ENCODE measurements at regions not wholly inside any gene's neighbourhood (a gene's known extent, or its start where the extent isn't known, plus 50 kb on each side); places are given as distances from the start of the nearest gene placed in this dataset.

GRCh38 chr16:55145771-55146603 is 178.0 kb upstream of the IRX6 start:
- H3K36me3 ChIP-seq (ENCODE audit: insufficient read depth, low read length): no peaks in the 10 kb centered on the region
- H3K4me1 ChIP-seq (ENCODE audit: insufficient read depth, low read length): peaks cover 5% of the 10 kb centered on the region; the same call in 1 of the 2 replicates
- H3K9ac ChIP-seq (ENCODE audit: low read depth, low read length): no peak overlapping the region
- no peaks in the 10 kb centered on the region for H3K9me3 ChIP-seq (ENCODE audit: control insufficient read depth, insufficient read depth, low read length)

- H3K4me1 ChIP-seq (ENCODE audit: insufficient read depth, low read length): peaks cover 5% of the 10 kb centered on the region; the same call in 1 of the 2 replicates
- H3K9me3 ChIP-seq (ENCODE audit: control insufficient read depth, insufficient read depth, low read length): no peaks in the 10 kb centered on the region
- H3K9ac ChIP-seq (ENCODE audit: low read depth, low read length): no peak overlapping the region
- no peaks in the 10 kb centered on the region for H3K36me3 ChIP-seq (ENCODE audit: insufficient read depth, low read length)
Measured at GRCh38 chr16:55146966-55147365, 177.0 kb upstream of the IRX6 start.

GRCh38 chr16:55147396-55147795 is 176.6 kb upstream of the IRX6 start:
- no peaks in the 10 kb centered on the region for H3K9me3 ChIP-seq (ENCODE audit: control insufficient read depth, insufficient read depth, low read length)
- H3K4me1 ChIP-seq (ENCODE audit: insufficient read depth, low read length): peaks cover under 1% of the 10 kb centered on the region; the same call in 1 of the 2 replicates
- no peak overlapping the region for H3K9ac ChIP-seq (ENCODE audit: low read depth, low read length)
- no peaks in the 10 kb centered on the region for H3K36me3 ChIP-seq (ENCODE audit: insufficient read depth, low read length)

GRCh38 chr16:55149622-55150021 is 174.4 kb upstream of the IRX6 start:
- Histone ChIP-seq H3K9ac (ENCODE audit: low read depth, low read length) (no peak overlapping the region), H3K36me3 (ENCODE audit: insufficient read depth, low read length) (no peaks in the 10 kb centered on the region), H3K9me3 (ENCODE audit: control insufficient read depth, insufficient read depth, low read length) (no peaks in the 10 kb centered on the region), H3K4me1 (ENCODE audit: insufficient read depth, low read length) (no peaks in the 10 kb centered on the region; the same call in 1 of the 2 replicates)

- no peaks in the 10 kb centered on the region for H3K36me3 ChIP-seq (ENCODE audit: insufficient read depth, low read length)
- no peaks in the 10 kb centered on the region for H3K9me3 ChIP-seq (ENCODE audit: control insufficient read depth, insufficient read depth, low read length)
- H3K4me1 ChIP-seq (ENCODE audit: insufficient read depth, low read length): no peaks in the 10 kb centered on the region; the same call in 1 of the 2 replicates
- H3K9ac ChIP-seq (ENCODE audit: low read depth, low read length): no peak overlapping the region
Measured at GRCh38 chr16:55151561-55152305, 172.3 kb upstream of the IRX6 start.

- H3K4me1 ChIP-seq (ENCODE audit: insufficient read depth, low read length): no peaks in the 10 kb centered on the region; the same call in 1 of the 2 replicates
- no peak overlapping the region for H3K9ac ChIP-seq (ENCODE audit: low read depth, low read length)
- H3K9me3 ChIP-seq (ENCODE audit: control insufficient read depth, insufficient read depth, low read length): no peaks in the 10 kb centered on the region
- H3K36me3 ChIP-seq (ENCODE audit: insufficient read depth, low read length): no peaks in the 10 kb centered on the region
Measured at GRCh38 chr16:55152875-55153390, 171.1 kb upstream of the IRX6 start.

GRCh38 chr16:55154262-55154661 is 169.7 kb upstream of the IRX6 start:
- no peaks in the 10 kb centered on the region for H3K36me3 ChIP-seq (ENCODE audit: insufficient read depth, low read length)
- H3K9me3 ChIP-seq (ENCODE audit: control insufficient read depth, insufficient read depth, low read length): no peaks in the 10 kb centered on the region
- H3K9ac ChIP-seq (ENCODE audit: low read depth, low read length): no peak overlapping the region
- no peaks in the 10 kb centered on the region; the same call in 1 of the 2 replicates for H3K4me1 ChIP-seq (ENCODE audit: insufficient read depth, low read length)

GRCh38 chr16:55154956-55155355 is 169.0 kb upstream of the IRX6 start:
- Histone ChIP-seq H3K36me3 (ENCODE audit: insufficient read depth, low read length) (no peaks in the 10 kb centered on the region), H3K9me3 (ENCODE audit: control insufficient read depth, insufficient read depth, low read length) (no peaks in the 10 kb centered on the region), H3K9ac (ENCODE audit: low read depth, low read length) (no peak overlapping the region), H3K4me1 (ENCODE audit: insufficient read depth, low read length) (no peaks in the 10 kb centered on the region; the same call in 1 of the 2 replicates)

GRCh38 chr16:55155815-55156214 is 168.2 kb upstream of the IRX6 start:
- Histone ChIP-seq H3K36me3 (ENCODE audit: insufficient read depth, low read length) (no peaks in the 10 kb centered on the region), H3K9ac (ENCODE audit: low read depth, low read length) (no peak overlapping the region), H3K9me3 (ENCODE audit: control insufficient read depth, insufficient read depth, low read length) (no peaks in the 10 kb centered on the region), H3K4me1 (ENCODE audit: insufficient read depth, low read length) (no peaks in the 10 kb centered on the region; the same call in 1 of the 2 replicates)

GRCh38 chr16:55169780-55170179 is 154.2 kb upstream of the IRX6 start:
- H3K9ac ChIP-seq (ENCODE audit: low read depth, low read length): no peak overlapping the region
- no peaks in the 10 kb centered on the region for H3K4me1 ChIP-seq (ENCODE audit: insufficient read depth, low read length)
- H3K36me3 ChIP-seq (ENCODE audit: insufficient read depth, low read length): no peaks in the 10 kb centered on the region
- no peaks in the 10 kb centered on the region for H3K9me3 ChIP-seq (ENCODE audit: control insufficient read depth, insufficient read depth, low read length)

GRCh38 chr16:55171241-55171640 is 152.8 kb upstream of the IRX6 start:
- Histone ChIP-seq H3K9me3 (ENCODE audit: control insufficient read depth, insufficient read depth, low read length) (no peaks in the 10 kb centered on the region), H3K36me3 (ENCODE audit: insufficient read depth, low read length) (no peaks in the 10 kb centered on the region)

GRCh38 chr16:55175389-55175788 is 148.6 kb upstream of the IRX6 start:
- Histone ChIP-seq H3K4me1 (ENCODE audit: insufficient read depth, low read length) (no peaks in the 10 kb centered on the region), H3K36me3 (ENCODE audit: insufficient read depth, low read length) (no peaks in the 10 kb centered on the region), H3K9ac (ENCODE audit: low read depth, low read length) (no peak overlapping the region), H3K9me3 (ENCODE audit: control insufficient read depth, insufficient read depth, low read length) (no peaks in the 10 kb centered on the region)

More at GRCh38 chr16:55171241-55171640, 152.8 kb upstream of the IRX6 start:
- no peak overlapping the region for H3K9ac ChIP-seq (ENCODE audit: low read depth, low read length)
- no peaks in the 10 kb centered on the region for H3K4me1 ChIP-seq (ENCODE audit: insufficient read depth, low read length)

GRCh38 chr16:55176901-55177300 is 147.1 kb upstream of the IRX6 start:
- H3K9ac ChIP-seq (ENCODE audit: low read depth, low read length): no peak overlapping the region
- no peaks in the 10 kb centered on the region for H3K36me3 ChIP-seq (ENCODE audit: insufficient read depth, low read length)
- no peaks in the 10 kb centered on the region for H3K9me3 ChIP-seq (ENCODE audit: control insufficient read depth, insufficient read depth, low read length)

GRCh38 chr16:55179411-55179810 is 144.6 kb upstream of the IRX6 start:
- H3K36me3 ChIP-seq (ENCODE audit: insufficient read depth, low read length): no peaks in the 10 kb centered on the region
- H3K9me3 ChIP-seq (ENCODE audit: control insufficient read depth, insufficient read depth, low read length): no peaks in the 10 kb centered on the region
- H3K4me1 ChIP-seq (ENCODE audit: insufficient read depth, low read length): no peaks in the 10 kb centered on the region; the same call in 1 of the 2 replicates
- no peak overlapping the region for H3K9ac ChIP-seq (ENCODE audit: low read depth, low read length)

More at GRCh38 chr16:55176901-55177300, 147.1 kb upstream of the IRX6 start:
- H3K4me1 ChIP-seq (ENCODE audit: insufficient read depth, low read length): no peaks in the 10 kb centered on the region

Measured in ES-I3 (cell line).